HepG2 (cell line): ENCODE measurements at regions not wholly inside any gene's neighbourhood (a gene's known extent, or its start where the extent isn't known, plus 50 kb on each side); places are given as distances from the start of the nearest gene placed in this dataset.

Experiments
- ATAC-seq: fragments of 200-7000 bp; cut with Tn5 transposase; 3 replicates; pipeline ENCODE4 v1.9.1; 2020; ENCODE audit warnings: mild to moderate bottlenecking, moderate library complexity
- BruUV-seq: library from RNA; stranded (reverse); fragments of 400-500 nt; replicated peaks from 2 replicates; lab custom pipeline; 2021; lab: Mats Ljungman, UMichigan
- CTCF ChIA-PET: fragments of 300-600 bp; formaldehyde crosslinking; extraction: SDS; loops from one replicate; lab custom pipeline; 2021; ENCODE audit warnings: low total read pairs, inconsistent platforms, low intra/inter-chr PET ratio; lab: Yijun Ruan, JAX
- POLR2A ChIA-PET: fragments of 350-600 bp; sonication (Branson Sonifier 250); formaldehyde crosslinking; loops from one replicate; lab custom pipeline; 2020; ENCODE audit warnings: antibody characterized with exemption, inconsistent platforms; lab: Yijun Ruan, JAX
- DNase-seq: peaks from one replicate; pipeline ENCODE4 v3.0.0-alpha.2; 2015; ENCODE audit warnings: low spot score
- FAIRE-seq: peaks from 3 replicates; lab custom pipeline; 2011; peaks lifted over from hg19 to GRCh38; lab: Jason Lieb, UNC
- H2AFZ ChIP-seq: one replicate; pipeline ENCODE4 v1.6.1; 2011; ENCODE audit warnings: low read length, inconsistent platforms
- H3K27ac ChIP-seq: fragments of 300-600 bp; 3 replicates; pipeline ENCODE4 v1.8.0; 2011; ENCODE audit warnings: mixed run types, mild to moderate bottlenecking, mixed read lengths, low read length, inconsistent platforms; ENCODE audit not compliant: insufficient read depth; ENCODE audit errors: extremely low read length
- H3K27me3 ChIP-seq, 2 experiments: fragments of 200-600 bp in 1 of 2; 2 replicates in 1 of 2; 3 replicates in 1 of 2; pipeline versions ENCODE4 v1.6.0 to v1.8.0; 2011; ENCODE audit warnings: low read length in 2 of 2, mild to moderate bottlenecking in 2 of 2, moderate library complexity in 2 of 2, inconsistent platforms in 1 of 2; ENCODE audit not compliant: insufficient read depth in 2 of 2, control insufficient read depth in 1 of 2
- H3K36me3 ChIP-seq, 2 experiments: fragments of 200-600 bp in 1 of 2; replicated peaks in 1 of 2; 2 replicates in 1 of 2; 3 replicates in 1 of 2; pipeline versions ENCODE4 v1.5.1 to v1.8.0; 2011; ENCODE audit warnings: low read length in 2 of 2, inconsistent platforms in 1 of 2; ENCODE audit not compliant: insufficient read depth in 2 of 2, control insufficient read depth in 1 of 2
- H3K4me1 ChIP-seq: 2 replicates; pipeline ENCODE4 v1.5.1; 2012; ENCODE audit warnings: low read length, inconsistent platforms; ENCODE audit not compliant: insufficient read depth
- H3K4me2 ChIP-seq: 2 replicates; pipeline ENCODE4 v1.6.0; 2011; ENCODE audit warnings: low read depth, low read length, inconsistent platforms
- H3K4me3 ChIP-seq, 3 experiments: fragments of 200-600 bp in 1 of 3; sonication (generic), shearing (Covaris generic) in 1 of 3; replicated peaks in 1 of 3; 2 replicates each; pipeline ENCODE4 v1.5.1; 2011 to 2016; ENCODE audit warnings: low read length in 3 of 3, inconsistent platforms in 2 of 3, low read depth in 2 of 3, mild to moderate bottlenecking in 2 of 3, control low read depth in 1 of 3, mixed read lengths in 1 of 3; ENCODE audit not compliant: insufficient read depth in 1 of 3
- H3K79me2 ChIP-seq: one replicate; pipeline ENCODE4 v1.6.1; 2011; ENCODE audit warnings: low read length, inconsistent platforms; ENCODE audit not compliant: insufficient read depth
- H3K9ac ChIP-seq: 2 replicates; pipeline ENCODE4 v1.6.0; 2011; ENCODE audit warnings: mild to moderate bottlenecking, low read depth, low read length, inconsistent platforms; ENCODE audit not compliant: insufficient read depth
- H3K9me3 ChIP-seq: 2 replicates; pipeline ENCODE4 v1.5.1; 2012; ENCODE audit warnings: mild to moderate bottlenecking, low read length
- H4K20me1 ChIP-seq: 2 replicates; pipeline ENCODE4 v1.6.0; 2011; ENCODE audit warnings: inconsistent platforms, mild to moderate bottlenecking, low read length, moderate library complexity; ENCODE audit not compliant: insufficient read depth
- CC2D1A ChIP-seq: sonication (generic); formaldehyde crosslinking; IDR thresholded peaks from 2 replicates; pipeline ENCODE4 v1.8.1; 2023; ENCODE audit warnings: mild to moderate bottlenecking, missing genetic modification reagents
- ISX ChIP-seq: sonication (generic); formaldehyde crosslinking; conservative IDR thresholded peaks from 2 replicates; pipeline ENCODE4 v1.5.0; 2020; ENCODE audit warnings: missing genetic modification reagents
- MLXIP ChIP-seq: sonication (generic); formaldehyde crosslinking; IDR thresholded peaks from 2 replicates; pipeline ENCODE4 v1.9.0; 2021; ENCODE audit warnings: missing genetic modification reagents, borderline replicate concordance
- ZFYVE20 ChIP-seq: sonication (generic); formaldehyde crosslinking; IDR thresholded peaks from 2 replicates; pipeline ENCODE4 v1.8.0; 2023; ENCODE audit warnings: low read depth, mild to moderate bottlenecking, moderate library complexity, missing genetic modification reagents, borderline replicate concordance
- ZNF766 ChIP-seq: sonication (generic); formaldehyde crosslinking; IDR thresholded peaks from 2 replicates; pipeline ENCODE4 v1.5.0; 2020; ENCODE audit warnings: missing genetic modification reagents, borderline replicate concordance
- WGBS: methylation state at CpG from one replicate; pipeline ENCODE4 v1.1.6; 2017; ENCODE audit warnings: low lambda C conversion rate; 5-methylcytosine and 5-hydroxymethylcytosine counted together
- in situ Hi-C: cut with HindIII; loops from 2 replicates; pipeline ENCODE4 v1.10.0; 2017; ENCODE audit warnings: low pct_unique_long_range_greater_than_20kb; ENCODE audit not compliant: extremely low pct_ligation_motif_present
- intact Hi-C: fragments of 100-400 bp; cut with micrococcal nuclease; formaldehyde crosslinking; loops from one replicate; pipeline ENCODE4 v1.10.0; 2022; ENCODE audit not compliant: unreplicated experiment

DNA sequence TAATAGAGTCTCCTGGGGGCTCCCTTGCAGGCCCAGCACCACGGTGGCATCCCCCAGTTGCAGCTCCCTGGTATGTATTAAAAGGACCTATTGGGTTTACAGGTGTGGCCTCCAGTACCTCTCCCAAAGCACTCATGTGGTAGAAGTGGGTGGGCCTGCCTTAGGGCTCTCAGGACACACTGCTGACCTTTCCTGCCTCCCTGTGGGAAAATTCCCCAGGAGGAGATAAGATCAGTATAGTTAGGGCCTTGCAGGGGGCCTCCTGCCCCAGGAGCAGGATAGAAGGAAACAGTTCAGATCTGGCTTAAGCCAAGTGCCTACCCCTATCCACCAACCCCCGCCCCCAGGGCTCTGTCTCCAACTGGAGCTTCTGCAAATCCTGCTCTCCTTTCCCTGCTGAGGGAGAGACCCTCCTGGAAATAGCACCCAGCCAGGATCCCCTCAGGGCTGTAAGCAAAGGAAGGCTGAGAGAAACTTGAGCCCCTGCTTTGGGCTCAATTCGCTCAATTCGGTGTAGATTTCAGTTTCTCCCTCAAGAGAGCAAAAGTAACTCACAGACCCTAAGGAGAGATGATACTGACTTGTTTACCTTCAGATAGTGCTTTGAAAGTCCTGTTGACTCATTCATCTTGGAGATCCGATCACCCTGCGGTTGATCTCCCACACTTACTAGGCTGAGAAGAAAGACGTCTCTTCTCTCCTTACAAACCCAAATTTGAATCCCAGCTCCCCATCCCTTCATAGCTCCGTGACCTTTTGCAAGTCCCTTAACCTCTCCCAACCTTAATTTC is 130.6 kb downstream of the WDR11 start:
- Histone ChIP-seq H3K9ac (no peak overlapping the region), H3K4me1 (peaks cover 11% of the 10 kb centered on the region), H3K4me2 (no peak overlapping the region), H3K4me3 (no peak overlapping the region), H4K20me1 (no peaks in the 10 kb centered on the region), H3K9me3 (no peaks in the 10 kb centered on the region), H3K79me2 (no peaks in the 10 kb centered on the region), H3K27me3 (peaks cover 6 to 27% of the 10 kb centered on the region in 2 experiments), H2AFZ (no peak overlapping the region), H3K27ac (no peak overlapping the region), H3K36me3 (no peaks in the 10 kb centered on the region)
- ChIA-PET POLR2A (no interaction called here), CTCF (no interaction called here)
- WGBS: 5% methylated on average over 7 of the region's 8 CpGs
- FAIRE-seq (no peak), DNase-seq (no peak), ATAC-seq (no peak)
- in situ Hi-C loops (no loop called here), intact Hi-C loops (no loop called here)
- BruUV-seq: no TSS peak
- no peak for TF ChIP-seq MLXIP (CRISPR knock-in tag)
- TF ChIP-seq ISX: no peak
- TF ChIP-seq ZFYVE20 (CRISPR knock-in tag): no peak
- TF ChIP-seq CC2D1A: no peak
- no peak for TF ChIP-seq ZNF766 (CRISPR knock-in tag)
